Parathyroid adenoma (tissue), 2 donors: ENCODE measurements at regions not wholly inside any gene's neighbourhood (a gene's known extent, or its start where the extent isn't known, plus 50 kb on each side); places are given as distances from the start of the nearest gene placed in this dataset.

ENCODE experiments used
- H2AFZ ChIP-seq: fragments of 300-600 bp; sonication (generic); one replicate; pipeline ENCODE4 v1.7.0; 2017; ENCODE audit warnings: antibody characterized with exemption, mild to moderate bottlenecking
- H3K27ac ChIP-seq: fragments of 300-600 bp; sonication (generic); one replicate; pipeline ENCODE4 v1.7.0; 2017
- H3K27me3 ChIP-seq: fragments of 300-600 bp; sonication (generic); one replicate; pipeline ENCODE4 v1.7.0; 2017; ENCODE audit warnings: low read length; ENCODE audit not compliant: control insufficient read depth, insufficient read depth
- H3K36me3 ChIP-seq: fragments of 300-600 bp; sonication (generic); one replicate; pipeline ENCODE4 v1.7.0; 2017; ENCODE audit warnings: low read length; ENCODE audit not compliant: control insufficient read depth, insufficient read depth
- H3K4me1 ChIP-seq: fragments of 300-600 bp; sonication (generic); one replicate; pipeline ENCODE4 v1.7.0; 2017; ENCODE audit warnings: control low read depth
- H3K4me2 ChIP-seq: fragments of 300-600 bp; sonication (generic); one replicate; pipeline ENCODE4 v1.7.0; 2017; ENCODE audit warnings: low read length
- H3K4me3 ChIP-seq: fragments of 300-600 bp; sonication (generic); one replicate; pipeline ENCODE4 v1.7.0; 2017; ENCODE audit warnings: low read depth, low read length
- H3K79me2 ChIP-seq: fragments of 300-600 bp; sonication (generic); one replicate; pipeline ENCODE4 v1.7.0; 2017; ENCODE audit warnings: control low read depth
- H3K9ac ChIP-seq: fragments of 300-600 bp; sonication (generic); one replicate; pipeline ENCODE4 v1.7.0; 2017; ENCODE audit warnings: mild to moderate bottlenecking
- H3K9me3 ChIP-seq: fragments of 300-600 bp; sonication (generic); one replicate; pipeline ENCODE4 v1.7.0; 2017; ENCODE audit warnings: low read length; ENCODE audit not compliant: control insufficient read depth
- TF ChIP-seq, protein P1 (sequence below): fragments of 300-600 bp; sonication (generic); IDR thresholded peaks from one replicate; pipeline ENCODE4 v1.7.0; 2017; ENCODE audit warnings: antibody characterized with exemption, mild to moderate bottlenecking
- donor health status: primary hyperparathyroidism.

DNA sequence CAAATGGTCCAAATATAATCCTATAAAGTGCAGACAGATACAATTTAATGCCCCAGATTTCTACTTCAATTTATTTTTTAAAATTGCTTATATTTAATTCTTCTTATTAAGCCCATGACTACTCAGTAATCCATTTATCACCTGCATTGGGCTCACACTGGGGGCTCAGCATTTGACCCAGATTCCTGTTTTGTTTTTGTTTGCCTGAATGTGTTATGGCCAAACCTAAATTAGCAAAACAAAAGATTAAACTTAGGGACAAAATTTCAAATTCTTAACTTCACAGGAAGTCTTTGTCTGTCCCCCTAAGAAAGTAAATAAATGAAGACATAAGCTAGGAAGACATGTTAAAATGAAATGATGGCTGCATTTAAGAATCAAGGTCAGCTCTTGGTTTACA lies 322.3 kb downstream of the RMST start:
- no peaks in the 10 kb centered on the region for H3K36me3 ChIP-seq
- H3K9ac ChIP-seq, result no peak overlapping the region
- no peaks in the 10 kb centered on the region for H3K4me1 ChIP-seq
- H3K79me2 ChIP-seq, result no peaks in the 10 kb centered on the region
- H3K4me3 ChIP-seq, result no peak overlapping the region
- TF ChIP-seq, protein P1, sequence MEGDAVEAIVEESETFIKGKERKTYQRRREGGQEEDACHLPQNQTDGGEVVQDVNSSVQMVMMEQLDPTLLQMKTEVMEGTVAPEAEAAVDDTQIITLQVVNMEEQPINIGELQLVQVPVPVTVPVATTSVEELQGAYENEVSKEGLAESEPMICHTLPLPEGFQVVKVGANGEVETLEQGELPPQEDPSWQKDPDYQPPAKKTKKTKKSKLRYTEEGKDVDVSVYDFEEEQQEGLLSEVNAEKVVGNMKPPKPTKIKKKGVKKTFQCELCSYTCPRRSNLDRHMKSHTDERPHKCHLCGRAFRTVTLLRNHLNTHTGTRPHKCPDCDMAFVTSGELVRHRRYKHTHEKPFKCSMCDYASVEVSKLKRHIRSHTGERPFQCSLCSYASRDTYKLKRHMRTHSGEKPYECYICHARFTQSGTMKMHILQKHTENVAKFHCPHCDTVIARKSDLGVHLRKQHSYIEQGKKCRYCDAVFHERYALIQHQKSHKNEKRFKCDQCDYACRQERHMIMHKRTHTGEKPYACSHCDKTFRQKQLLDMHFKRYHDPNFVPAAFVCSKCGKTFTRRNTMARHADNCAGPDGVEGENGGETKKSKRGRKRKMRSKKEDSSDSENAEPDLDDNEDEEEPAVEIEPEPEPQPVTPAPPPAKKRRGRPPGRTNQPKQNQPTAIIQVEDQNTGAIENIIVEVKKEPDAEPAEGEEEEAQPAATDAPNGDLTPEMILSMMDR, result no peak
- H3K4me2 ChIP-seq, result no peak overlapping the region
- H3K9me3 ChIP-seq, result no peaks in the 10 kb centered on the region
- H2AFZ ChIP-seq, result no peak overlapping the region
- no peaks in the 10 kb centered on the region for H3K27me3 ChIP-seq
- no peak overlapping the region for H3K27ac ChIP-seq

DNA sequence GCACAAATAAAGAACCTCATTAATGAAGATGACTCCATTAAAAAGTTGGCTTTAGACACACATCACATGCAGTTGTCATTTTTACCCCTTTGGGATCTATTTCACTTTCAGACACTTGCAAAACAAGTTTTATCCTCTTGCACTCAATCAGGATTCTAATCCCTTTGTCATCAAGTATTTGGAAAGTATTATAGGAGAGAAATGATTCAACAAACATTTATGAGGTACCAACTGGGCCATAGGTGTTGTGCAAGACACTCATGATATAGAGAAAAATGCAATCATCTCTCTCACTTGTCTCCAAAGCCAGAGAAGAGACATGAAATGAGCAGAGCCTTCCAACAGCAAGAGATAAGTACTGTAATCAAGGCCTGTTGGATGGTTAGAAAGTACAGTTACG lies 327.7 kb downstream of the RMST start:
- no peaks in the 10 kb centered on the region for H3K4me1 ChIP-seq
- H3K4me2 ChIP-seq, result no peak overlapping the region
- no peak overlapping the region for H3K4me3 ChIP-seq
- no peaks in the 10 kb centered on the region for H3K27me3 ChIP-seq
- no peak overlapping the region for H3K9ac ChIP-seq
- peaks cover 4% of the 10 kb centered on the region for H3K9me3 ChIP-seq
- H3K36me3 ChIP-seq, result no peaks in the 10 kb centered on the region
- TF ChIP-seq, protein P1, result no peak
- H3K27ac ChIP-seq, result no peak overlapping the region
- no peaks in the 10 kb centered on the region for H3K79me2 ChIP-seq
- no peak overlapping the region for H2AFZ ChIP-seq

DNA sequence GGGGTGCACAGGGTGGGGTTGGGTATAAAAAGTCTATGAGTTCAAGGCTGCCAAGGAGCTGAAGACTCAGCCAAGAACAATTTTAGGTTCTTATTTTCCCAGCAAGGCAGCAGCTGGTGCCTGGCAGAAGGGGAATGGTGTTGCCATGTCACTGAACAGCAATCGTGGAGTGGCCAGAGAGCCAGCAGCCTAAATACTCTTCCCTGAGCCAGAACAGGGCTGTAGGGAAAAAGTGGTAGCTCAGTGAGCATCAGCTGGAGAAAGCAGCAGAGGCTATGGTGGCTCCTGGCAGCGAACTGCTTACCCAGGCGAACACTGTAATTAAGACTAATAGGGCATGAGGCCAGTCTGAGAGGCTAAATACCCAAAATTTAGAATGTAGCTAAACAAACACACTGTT lies 334.9 kb downstream of the RMST start:
- Histone ChIP-seq H3K4me1 (no peaks in the 10 kb centered on the region), H3K27me3 (no peaks in the 10 kb centered on the region), H3K9me3 (peaks cover 4% of the 10 kb centered on the region), H3K9ac (no peak overlapping the region), H3K79me2 (no peaks in the 10 kb centered on the region), H3K4me2 (no peak overlapping the region), H3K27ac (no peak overlapping the region), H3K36me3 (no peaks in the 10 kb centered on the region), H2AFZ (no peak overlapping the region), H3K4me3 (no peak overlapping the region)
- TF ChIP-seq, protein P1, result no peak

DNA sequence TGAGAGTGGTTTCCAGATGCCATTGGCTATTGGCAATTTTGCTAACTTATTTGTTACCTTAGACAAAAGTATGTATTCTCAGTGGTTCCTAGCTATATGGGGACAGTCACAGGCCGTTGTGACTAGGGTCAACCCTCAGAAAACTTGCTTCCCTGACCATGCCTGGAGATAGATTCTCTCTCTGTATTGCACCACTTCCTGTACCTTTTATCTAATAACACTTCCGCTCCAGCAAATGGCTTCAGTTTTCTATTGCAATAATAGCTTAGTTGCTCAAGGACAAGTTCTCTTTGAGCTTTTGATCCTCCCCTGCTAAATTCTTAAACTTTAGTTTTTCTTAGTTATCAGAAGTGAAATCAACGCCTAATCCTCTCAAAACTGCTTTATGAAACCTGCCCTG lies 338.0 kb downstream of the RMST start:
- Histone ChIP-seq H3K9ac (no peak overlapping the region), H2AFZ (no peak overlapping the region), H3K4me1 (no peaks in the 10 kb centered on the region), H3K27me3 (no peaks in the 10 kb centered on the region), H3K4me2 (no peak overlapping the region), H3K9me3 (no peaks in the 10 kb centered on the region), H3K36me3 (no peaks in the 10 kb centered on the region), H3K4me3 (no peak overlapping the region), H3K79me2 (no peaks in the 10 kb centered on the region), H3K27ac (no peak overlapping the region)
- TF ChIP-seq, protein P1, result no peak

DNA sequence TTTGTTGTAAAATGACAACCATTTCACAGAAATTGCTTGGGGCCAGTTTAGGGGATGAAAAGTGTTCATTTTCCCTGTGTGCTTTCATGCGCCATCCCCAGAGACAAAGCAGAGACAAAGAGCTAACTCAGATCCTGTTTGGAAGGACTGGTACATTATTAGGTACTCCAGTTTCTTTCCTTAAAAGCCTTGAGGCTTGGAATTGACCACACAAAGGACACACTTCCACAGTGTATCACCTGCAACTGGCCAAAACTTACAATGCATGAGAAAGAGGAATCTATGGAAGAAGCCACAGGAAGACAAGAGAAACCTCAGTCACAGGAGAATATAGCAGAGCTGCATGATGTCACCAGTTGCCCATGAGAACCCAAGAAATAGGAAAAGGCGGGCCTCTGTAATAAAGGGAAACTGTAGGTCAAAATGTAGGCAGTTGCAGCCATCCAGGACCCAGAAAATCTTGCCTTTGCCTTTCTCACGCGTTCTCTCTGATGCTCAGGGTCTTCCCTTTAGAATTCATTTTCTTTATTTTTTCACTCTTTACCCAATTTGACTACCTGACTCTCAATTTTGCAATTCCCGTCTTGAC lies 339.0 kb downstream of the RMST start:
- Histone ChIP-seq H3K4me1 (no peaks in the 10 kb centered on the region), H3K27ac (no peak overlapping the region), H3K4me2 (no peak overlapping the region), H3K36me3 (no peaks in the 10 kb centered on the region), H2AFZ (no peak overlapping the region), H3K9ac (no peak overlapping the region), H3K79me2 (no peaks in the 10 kb centered on the region), H3K9me3 (no peaks in the 10 kb centered on the region), H3K27me3 (no peaks in the 10 kb centered on the region), H3K4me3 (no peak overlapping the region)
- TF ChIP-seq, protein P1, result no peak
